Activated naive CD8-positive, alpha-beta T cell treated with anti-CD3 and anti-CD28 coated beads, Interleukin-2, amount 50 U/mL, for 16 hours (primary cell): ENCODE measurements at regions not wholly inside any gene's neighbourhood (a gene's known extent, or its start where the extent isn't known, plus 50 kb on each side); places are given as distances from the start of the nearest gene placed in this dataset.
"Not testable (repeated sequence)": the region's sequence is repeated elsewhere in the genome, so short reads cannot be mapped to it uniquely, and the experiment has no call there.

ENCODE experiments used
- DNase-seq: peaks from one replicate; pipeline ENCODE4 v3.0.0-alpha.2; 2020; ENCODE audit warnings: low read depth, low spot score

- DNase-seq = not testable (repeated sequence)
Measured at GRCh38 chrX:67213686-67214085, 330.1 kb upstream of the AR start.

DNA sequence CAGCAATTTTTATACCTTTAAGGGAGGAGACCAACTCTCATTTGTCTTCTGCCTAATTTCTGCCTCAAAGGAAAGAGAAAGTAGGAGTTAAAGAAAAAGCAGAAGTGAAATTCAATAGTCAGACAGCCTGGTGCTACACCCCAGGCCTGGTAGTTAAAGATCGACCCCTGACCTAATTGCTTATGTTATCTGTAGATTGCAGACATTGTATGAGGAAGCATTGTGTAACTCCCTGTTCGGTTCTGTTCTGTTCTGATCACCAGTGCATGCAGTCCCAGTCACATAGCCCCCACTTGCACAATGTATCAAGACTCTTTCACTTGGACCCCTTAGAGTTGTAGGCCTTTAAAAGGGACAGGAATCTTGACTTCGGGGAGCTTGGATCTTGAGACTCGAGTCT, 335.9 kb upstream of the AR start:
- DNase-seq = no peak

DNA sequence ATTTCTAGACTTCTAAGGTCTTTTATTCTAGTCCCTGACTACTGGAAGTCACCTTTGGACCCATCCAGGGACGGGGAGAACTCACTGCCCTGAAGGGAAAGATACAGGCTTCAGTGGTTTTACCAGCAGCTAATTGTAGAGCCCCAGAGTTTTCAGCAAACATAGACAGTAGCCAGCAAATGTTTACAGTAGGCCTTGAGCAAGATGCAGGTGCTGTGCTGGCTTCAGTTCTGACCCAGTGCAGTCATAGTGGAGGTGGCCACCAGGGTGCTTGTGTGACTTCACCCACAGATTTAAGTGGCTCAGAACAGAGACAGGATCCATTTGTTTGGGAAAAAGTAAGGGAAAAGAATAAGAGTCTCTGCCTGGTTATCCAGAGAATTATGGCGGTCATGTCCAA, 384.4 kb upstream of the AR start:
- DNase-seq = no peak

DNA sequence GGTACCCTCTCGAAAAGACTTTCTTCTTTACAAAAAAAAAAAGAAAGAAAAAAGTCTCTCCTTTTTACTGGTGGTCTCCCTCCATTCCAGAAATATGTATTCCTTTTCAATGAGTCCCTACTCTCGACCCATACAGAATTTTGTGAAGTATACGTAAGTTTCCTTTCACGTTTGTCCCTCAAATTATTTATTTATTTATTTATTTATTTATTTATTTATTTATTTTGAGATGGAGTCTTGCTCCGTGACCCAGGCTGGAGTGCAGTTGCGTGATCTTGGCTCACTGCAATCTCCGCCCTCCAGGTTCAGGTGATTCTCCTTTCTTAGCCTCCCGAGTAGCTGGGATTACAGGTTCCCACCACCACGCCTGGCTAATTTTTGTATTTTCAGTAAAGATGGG, 429.2 kb upstream of the AR start:
- no peak for DNase-seq

DNA sequence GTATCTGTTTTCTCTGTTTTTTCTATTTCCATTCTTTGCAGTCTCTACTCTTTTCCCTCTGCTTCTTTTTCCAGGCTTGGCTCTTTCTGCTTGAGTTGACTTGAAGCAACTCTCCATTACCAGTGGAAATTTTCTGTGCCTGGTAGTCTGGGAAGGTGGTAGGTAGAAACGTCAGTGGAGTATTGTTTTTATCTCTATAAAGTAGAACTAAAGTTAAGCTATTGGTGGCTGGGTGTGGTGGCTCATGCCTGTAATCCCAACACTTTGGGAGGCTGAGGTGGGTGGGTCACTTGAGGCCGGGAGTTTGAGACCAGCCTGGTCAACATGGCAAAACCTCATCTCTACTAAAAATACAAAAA, 438.1 kb upstream of the AR start:
- no peak for DNase-seq

GRCh38 chrX:67104982-67105757, 438.7 kb upstream of the AR start:
- DNase-seq = no peak

- no peak for DNase-seq
Measured at GRCh38 chrX:67100031-67100884, 443.6 kb upstream of the AR start.

DNA sequence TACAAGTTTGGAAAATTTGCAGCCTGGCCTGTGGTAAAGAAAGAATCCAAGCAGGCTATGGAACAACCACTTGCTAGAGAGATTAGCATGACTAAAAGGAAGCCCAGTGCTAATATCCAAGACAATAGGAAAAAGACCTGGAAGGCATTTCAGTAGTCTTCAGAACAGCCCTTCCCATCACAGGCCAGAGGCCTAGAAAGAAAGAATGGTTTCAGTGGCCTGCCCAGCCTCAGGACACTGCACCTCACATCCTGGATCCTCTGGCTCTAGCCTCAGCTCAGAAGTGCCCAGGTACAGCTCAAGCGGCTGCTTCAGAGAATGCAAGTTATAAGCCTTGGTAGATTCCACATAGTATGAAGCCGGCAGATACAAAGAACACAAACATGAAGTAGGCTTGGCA, 449.8 kb upstream of the AR start:
- no peak for DNase-seq

DNA sequence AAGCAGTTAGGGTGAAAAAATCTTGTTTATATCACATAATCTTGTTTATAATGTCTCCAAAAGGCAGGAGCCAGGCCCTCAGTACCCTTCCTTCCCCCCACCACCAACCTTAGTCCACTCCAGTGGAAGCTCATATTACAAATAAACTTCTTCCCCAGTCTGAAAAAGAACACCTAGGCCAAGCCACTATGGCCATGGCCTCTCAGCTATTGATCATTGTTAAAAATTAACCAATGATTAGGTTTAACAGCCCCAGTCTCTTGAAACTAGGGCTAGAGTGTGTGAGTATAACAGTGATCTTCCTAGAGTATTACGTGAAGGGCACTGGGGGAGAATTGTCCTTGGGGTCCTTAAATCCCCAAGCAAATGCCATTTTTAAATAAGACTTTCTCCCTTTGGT, 411.9 kb upstream of the EDA2R start:
- no peak for DNase-seq

DNA sequence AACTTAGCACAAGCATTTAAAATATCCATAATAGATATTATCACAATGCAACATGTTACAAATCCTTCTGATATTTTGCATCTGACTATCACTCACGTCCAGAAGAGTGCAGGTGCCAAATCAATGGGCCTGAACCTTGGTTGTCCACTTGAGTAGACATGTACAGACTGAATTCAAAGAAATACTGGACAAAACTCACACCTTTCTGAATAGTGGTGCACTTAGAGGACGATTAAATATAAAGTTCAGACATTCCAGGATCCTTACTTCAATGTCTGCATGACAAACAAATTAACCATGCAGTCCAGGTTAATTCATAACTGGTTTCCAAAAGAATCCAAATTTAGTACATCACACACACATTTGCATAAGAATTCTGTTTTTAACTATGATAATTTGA, 406.0 kb upstream of the EDA2R start:
- DNase-seq = no peak

DNA sequence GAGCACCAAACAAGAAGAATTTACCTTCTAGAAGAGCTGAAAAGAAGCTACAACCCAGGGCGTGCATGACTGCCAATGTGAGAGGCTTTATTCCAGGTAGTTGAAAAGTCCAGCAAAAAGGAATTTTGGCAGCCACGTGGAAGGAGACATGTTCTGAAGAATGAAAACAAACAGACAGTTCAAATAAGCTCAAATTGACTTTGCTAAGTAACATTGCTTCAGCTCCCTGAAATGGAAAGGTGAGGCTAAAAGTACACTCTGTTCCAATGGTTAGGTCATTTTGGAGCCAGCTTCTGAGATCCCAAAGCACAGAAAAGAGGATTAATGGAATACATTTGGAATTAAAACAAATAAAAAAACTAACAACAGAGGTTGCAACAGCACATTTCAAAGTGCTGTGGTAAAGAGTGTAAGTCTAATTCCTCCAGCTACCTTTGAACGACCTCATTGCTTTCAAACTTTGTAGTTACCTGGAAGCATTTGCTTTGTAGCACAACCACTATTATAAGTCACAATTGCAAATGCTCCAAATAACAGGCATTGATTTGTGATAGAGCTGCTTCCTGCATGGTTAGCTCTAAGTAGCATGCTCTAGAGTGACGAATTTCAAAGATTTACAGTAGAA, 405.3 kb upstream of the EDA2R start:
- DNase-seq = no peak

GRCh38 chrX:67004451-67004850, 365.6 kb upstream of the EDA2R start:
- DNase-seq = no peak

DNA sequence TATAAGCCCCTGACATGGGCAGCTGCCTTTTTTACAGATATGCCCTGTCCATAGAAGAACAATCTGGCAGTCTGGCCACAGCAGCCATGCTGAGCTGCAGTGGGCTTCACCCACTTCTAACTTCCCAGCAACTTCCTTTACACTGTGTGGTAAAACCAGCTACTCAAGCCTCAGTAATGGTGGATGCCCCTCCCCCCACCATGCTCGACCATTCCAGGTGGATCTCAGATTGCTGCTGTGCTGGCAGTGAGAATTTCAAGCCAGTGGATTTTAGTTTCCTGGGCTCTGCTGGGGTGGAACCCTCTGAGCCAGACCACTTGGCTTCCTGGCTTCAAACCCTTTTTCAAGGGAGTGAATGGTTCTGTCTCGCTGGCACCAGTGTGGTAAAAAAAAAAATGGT, 355.9 kb upstream of the EDA2R start:
- no peak for DNase-seq

GRCh38 chrX:66992077-66992476, 353.2 kb upstream of the EDA2R start:
- not testable (repeated sequence) for DNase-seq

GRCh38 chrX:66988331-66988730, 349.5 kb upstream of the EDA2R start:
- no peak for DNase-seq

- DNase-seq = no peak
Measured at GRCh38 chrX:66961665-66962064, 322.8 kb upstream of the EDA2R start.

- DNase-seq = no peak
Measured at GRCh38 chrX:66931713-66932112, 292.8 kb upstream of the EDA2R start.

GRCh38 chrX:66930516-66930915, 291.6 kb upstream of the EDA2R start:
- DNase-seq = not testable (repeated sequence)

DNA sequence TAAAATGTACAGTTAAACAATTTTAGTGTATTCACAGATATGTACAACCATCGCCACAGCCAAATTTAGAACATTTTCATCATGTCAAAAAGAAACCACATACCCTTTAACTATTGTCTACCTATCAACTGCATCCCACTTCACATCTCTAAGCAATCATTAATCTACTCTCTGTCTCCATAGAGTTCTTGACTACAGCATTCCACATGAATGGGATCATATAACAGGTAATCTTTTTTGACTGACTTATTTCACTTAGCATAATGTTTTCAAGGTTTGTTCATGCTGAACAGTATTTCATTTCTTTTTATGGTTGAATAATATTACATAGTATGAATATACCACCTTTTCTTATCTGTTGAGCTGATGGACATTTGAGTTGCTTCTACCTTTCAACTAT, 281.4 kb upstream of the EDA2R start:
- DNase-seq = no peak

DNA sequence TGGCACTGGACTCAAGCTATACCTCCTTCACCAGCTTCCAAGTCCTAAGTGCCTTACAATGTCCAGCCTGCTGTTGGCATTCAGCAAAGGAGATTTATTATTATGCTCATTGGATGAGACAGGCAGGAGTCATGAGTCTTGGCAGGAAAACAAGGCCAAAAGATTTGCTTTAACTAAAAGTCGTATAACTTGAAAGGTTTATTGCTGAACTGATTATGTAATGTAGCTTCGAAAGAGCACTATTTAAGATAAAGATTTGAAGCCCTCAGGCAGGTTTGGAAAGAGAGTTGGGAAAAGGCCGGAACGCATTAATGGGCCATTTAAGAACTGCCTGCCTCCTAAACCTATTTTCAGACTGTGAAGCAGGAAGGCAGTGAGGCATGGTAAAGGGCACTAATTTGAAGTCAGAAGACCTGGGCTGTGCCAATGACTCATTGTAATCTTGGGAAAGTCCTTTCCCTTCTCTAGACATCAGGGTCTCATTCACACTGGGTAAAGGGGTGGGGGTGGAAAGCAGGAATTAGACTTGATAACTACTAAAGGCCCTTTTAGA, 280.5 kb upstream of the EDA2R start:
- no peak for DNase-seq

DNA sequence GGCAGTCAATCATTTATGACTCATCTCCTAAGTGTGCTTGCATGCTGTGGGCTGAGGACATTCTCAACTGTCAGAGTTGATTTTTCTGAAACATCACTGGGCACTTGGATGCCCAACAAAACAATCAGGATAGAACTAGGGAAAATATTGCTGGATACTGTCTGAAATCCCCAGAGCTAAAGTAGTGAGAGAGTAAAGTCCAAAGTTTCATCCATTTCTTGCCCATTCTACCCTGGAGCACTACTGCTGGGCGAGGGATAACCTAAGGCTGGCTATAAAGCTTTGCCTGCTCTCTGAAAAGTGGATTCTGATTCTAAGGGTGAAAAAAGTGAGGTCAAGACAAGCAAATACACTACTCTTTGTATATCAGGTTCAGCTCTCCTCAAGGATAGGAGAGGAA, 279.6 kb upstream of the EDA2R start:
- no peak for DNase-seq

DNA sequence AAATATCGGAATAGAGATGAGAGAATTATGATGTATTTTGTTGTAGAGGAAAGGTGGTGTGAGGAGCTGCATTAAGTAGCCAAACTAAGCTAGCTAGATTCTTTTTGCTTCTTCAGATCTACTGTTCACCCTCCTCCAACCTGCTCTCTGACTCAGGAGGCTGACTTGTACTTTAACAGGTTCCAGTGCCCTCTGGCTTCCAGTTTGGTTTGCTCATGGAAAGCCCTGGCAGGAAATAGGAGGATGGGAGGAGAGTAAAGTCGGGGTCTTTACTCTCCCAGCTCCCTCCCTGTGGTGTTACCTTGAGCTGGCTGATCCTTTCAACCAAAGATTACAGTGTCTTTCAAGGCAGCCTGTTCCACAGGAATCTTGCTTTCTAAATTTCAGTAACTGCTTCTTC, 277.0 kb upstream of the EDA2R start:
- DNase-seq = no peak
